GM12878 (cell line): ENCODE measurements at regions not wholly inside any gene's neighbourhood (a gene's known extent, or its start where the extent isn't known, plus 50 kb on each side); places are given as distances from the start of the nearest gene placed in this dataset.

Experiments used
- CEBPB ChIP-seq, 2 experiments: fragments of 150-350 bp in 1 of 2; IDR thresholded peaks; 2 replicates each; pipeline ENCODE4 v1.6.1; 2012 to 2014; ENCODE audit warnings: low read depth in 2 of 2, low read length in 2 of 2, borderline replicate concordance in 1 of 2, inconsistent platforms in 1 of 2
- EP300 ChIP-seq, 2 experiments: fragments of 150-350 bp in 1 of 2; IDR thresholded peaks; 2 replicates each; pipeline ENCODE4 v1.6.1; 2011 to 2012; ENCODE audit warnings: low read depth in 2 of 2, low read length in 2 of 2, borderline replicate concordance in 1 of 2, improper control_type of control experiment in 1 of 2, inconsistent platforms in 1 of 2; ENCODE audit not compliant: control insufficient read depth in 1 of 2
- EZH2 ChIP-seq: IDR thresholded peaks from 2 replicates; pipeline ENCODE4 v1.6.1; 2012; ENCODE audit warnings: low read depth, mild to moderate bottlenecking, control low read depth, inconsistent platforms, low read length, borderline replicate concordance; ENCODE audit not compliant: control insufficient read depth
- FOXM1 ChIP-seq: IDR thresholded peaks from 2 replicates; pipeline ENCODE4 v1.6.1; 2012; ENCODE audit warnings: low read depth, mild to moderate bottlenecking, inconsistent platforms, low read length, moderate library complexity
- NR2C2 ChIP-seq: IDR thresholded peaks from 2 replicates; pipeline ENCODE4 v1.6.1; 2011; ENCODE audit warnings: borderline replicate concordance, low read depth; ENCODE audit not compliant: control insufficient read depth, insufficient read length
- POLR2A ChIP-seq: IDR thresholded peaks from 2 replicates; pipeline ENCODE4 v1.6.1; 2011; ENCODE audit warnings: low read depth, mild to moderate bottlenecking, low read length
- POLR2AphosphoS5 ChIP-seq: IDR thresholded peaks from 2 replicates; pipeline ENCODE4 v1.6.1; 2011; ENCODE audit warnings: mild to moderate bottlenecking, low read length, inconsistent platforms
- REST ChIP-seq: IDR thresholded peaks from 2 replicates; pipeline ENCODE4 v1.6.1; 2012; ENCODE audit warnings: mild to moderate bottlenecking, low read depth, low read length
- ZNF384 ChIP-seq: IDR thresholded peaks from 2 replicates; pipeline ENCODE4 v1.6.1; 2012; ENCODE audit warnings: low read depth, mild to moderate bottlenecking, low read length, improper control_type of control experiment, borderline replicate concordance
- TF ChIP-seq, protein P1 (sequence below), 3 experiments: IDR thresholded peaks in 2 of 3; conservative IDR thresholded peaks in 1 of 3; 2 replicates each; pipeline ENCODE4 v1.5.1; 2011; ENCODE audit warnings: low read depth in 3 of 3, low read length in 3 of 3, mild to moderate bottlenecking in 3 of 3, control low read depth in 2 of 3, moderate library complexity in 2 of 3, inconsistent platforms in 1 of 3, mixed read lengths in 1 of 3; ENCODE audit not compliant: control insufficient read depth in 2 of 3, insufficient read depth in 1 of 3; ENCODE audit errors: extremely low read depth in 1 of 3
- TF ChIP-seq, protein P2 (sequence below): IDR thresholded peaks from 2 replicates; pipeline ENCODE4 v1.6.1; 2011; ENCODE audit warnings: low read depth, low read length, improper control_type of control experiment, borderline replicate concordance

DNA sequence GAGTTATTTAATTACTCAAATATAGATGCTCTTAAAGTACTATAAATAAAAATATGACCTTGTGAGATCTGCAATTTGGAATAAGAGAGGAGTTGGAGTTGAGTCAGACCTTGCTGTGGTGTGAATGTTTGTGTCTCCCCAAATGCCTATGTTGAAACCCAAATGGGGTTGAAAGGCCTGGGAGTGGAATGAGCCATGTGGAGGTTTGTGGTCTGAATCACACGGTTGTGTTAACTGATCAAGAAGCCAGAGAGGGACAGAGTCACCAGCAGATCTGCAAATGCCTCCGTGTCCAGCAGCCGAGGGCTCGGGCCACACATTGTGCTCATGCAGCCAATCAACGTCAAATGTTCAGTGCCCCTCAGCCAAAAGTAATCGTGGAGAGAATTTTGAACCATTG is 404.4 kb downstream of the ICE1 start:
- TF ChIP-seq EZH2 (no peak), POLR2A (no peak), FOXM1 (no peak), REST (no peak), EP300 (IDR thresholded peaks at IDR 0.05; ENCODE audit: borderline replicate concordance in 1 of 2, control insufficient read depth in 1 of 2, low read depth in 2 of 2, low read length in 2 of 2) (no peak), CEBPB (IDR thresholded peaks at IDR 0.05; ENCODE audit: borderline replicate concordance in 1 of 2, low read depth in 2 of 2, low read length in 2 of 2) (no peak), POLR2AphosphoS5 (no peak), ZNF384 (no peak), NR2C2 (no peak)
- TF ChIP-seq, protein P1, sequence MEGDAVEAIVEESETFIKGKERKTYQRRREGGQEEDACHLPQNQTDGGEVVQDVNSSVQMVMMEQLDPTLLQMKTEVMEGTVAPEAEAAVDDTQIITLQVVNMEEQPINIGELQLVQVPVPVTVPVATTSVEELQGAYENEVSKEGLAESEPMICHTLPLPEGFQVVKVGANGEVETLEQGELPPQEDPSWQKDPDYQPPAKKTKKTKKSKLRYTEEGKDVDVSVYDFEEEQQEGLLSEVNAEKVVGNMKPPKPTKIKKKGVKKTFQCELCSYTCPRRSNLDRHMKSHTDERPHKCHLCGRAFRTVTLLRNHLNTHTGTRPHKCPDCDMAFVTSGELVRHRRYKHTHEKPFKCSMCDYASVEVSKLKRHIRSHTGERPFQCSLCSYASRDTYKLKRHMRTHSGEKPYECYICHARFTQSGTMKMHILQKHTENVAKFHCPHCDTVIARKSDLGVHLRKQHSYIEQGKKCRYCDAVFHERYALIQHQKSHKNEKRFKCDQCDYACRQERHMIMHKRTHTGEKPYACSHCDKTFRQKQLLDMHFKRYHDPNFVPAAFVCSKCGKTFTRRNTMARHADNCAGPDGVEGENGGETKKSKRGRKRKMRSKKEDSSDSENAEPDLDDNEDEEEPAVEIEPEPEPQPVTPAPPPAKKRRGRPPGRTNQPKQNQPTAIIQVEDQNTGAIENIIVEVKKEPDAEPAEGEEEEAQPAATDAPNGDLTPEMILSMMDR (IDR thresholded peaks at IDR 0.05 in 2 of 3, conservative IDR thresholded peaks at IDR 0.05 in 1 of 3; ENCODE audit: control insufficient read depth in 2 of 3, extremely low read depth in 1 of 3, insufficient read depth in 1 of 3, low read depth in 3 of 3, low read length in 3 of 3) = no peak
- TF ChIP-seq, protein P2, sequence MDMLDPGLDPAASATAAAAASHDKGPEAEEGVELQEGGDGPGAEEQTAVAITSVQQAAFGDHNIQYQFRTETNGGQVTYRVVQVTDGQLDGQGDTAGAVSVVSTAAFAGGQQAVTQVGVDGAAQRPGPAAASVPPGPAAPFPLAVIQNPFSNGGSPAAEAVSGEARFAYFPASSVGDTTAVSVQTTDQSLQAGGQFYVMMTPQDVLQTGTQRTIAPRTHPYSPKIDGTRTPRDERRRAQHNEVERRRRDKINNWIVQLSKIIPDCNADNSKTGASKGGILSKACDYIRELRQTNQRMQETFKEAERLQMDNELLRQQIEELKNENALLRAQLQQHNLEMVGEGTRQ = no peak
